Left cardiac atrium (tissue), 4 donors: ENCODE measurements at regions not wholly inside any gene's neighbourhood (a gene's known extent, or its start where the extent isn't known, plus 50 kb on each side); places are given as distances from the start of the nearest gene placed in this dataset.
"Not testable (repeated sequence)": the region's sequence is repeated elsewhere in the genome, so short reads cannot be mapped to it uniquely, and the experiment has no call there.

Experiments
- ATAC-seq, 2 donors: fragments of 200-7000 bp; cut with Tn5 transposase; one replicate each; pipeline ENCODE4 v1.9.1; 2020; ENCODE audit warnings: mild to moderate bottlenecking in 2 of 2, moderate library complexity in 2 of 2
- DNase-seq: peaks from one replicate; pipeline ENCODE4 v3.0.0-alpha.2; 2020
- intact Hi-C, 2 donors: fragments of 100-400 bp; cut with DNase I; formaldehyde crosslinking; loops; one replicate each; pipeline versions ENCODE4 v1.14.1 to v1.15.1; 2022 to 2023
- donor health status: DM: no; HTN: yes; CAD: no.
- donor health status: DM: no; HTN: yes; CAD: no; lungs with severe emphysema.
- donor health status: DM: yes; HTN: yes; CAD: no.
- donor health status: Dilated cardiomyopathy.

- intact Hi-C loops: no loop called here
- ATAC-seq (no peak), DNase-seq (no peak)
These were observed 53.5 kb upstream of the EPB41L4A start for GRCh38 chr5:112472614-112473013.

- DNase-seq (no peak), ATAC-seq (no peak)
- intact Hi-C loops: no loop called here
These were observed 54.9 kb upstream of the EPB41L4A start for GRCh38 chr5:112473989-112474388.

GRCh38 chr5:112475747-112476365, 56.8 kb upstream of the EPB41L4A start:
- ATAC-seq: peak in 1 of 2 donors; percentile 73
- no peak for DNase-seq
- intact Hi-C loops: no loop called here

GRCh38 chr5:112479418-112479817, 60.3 kb upstream of the EPB41L4A start:
- ATAC-seq (peak in 1 of 2 donors; percentile 29), DNase-seq (no peak)
- intact Hi-C loops: no loop called here

- DNase-seq (no peak), ATAC-seq (no peak)
- intact Hi-C loops: no loop called here
These were observed 61.4 kb upstream of the EPB41L4A start for GRCh38 chr5:112480501-112480900.

GRCh38 chr5:112483704-112484103, 64.6 kb upstream of the EPB41L4A start:
- ATAC-seq: peak in 1 of 2 donors; percentile 63
- intact Hi-C loops: no loop called here
- no peak for DNase-seq

- intact Hi-C loops: no loop called here
- ATAC-seq: peak; percentile 19 to 78
- DNase-seq: peak; percentile 44
These were observed 66.9 kb upstream of the EPB41L4A start for GRCh38 chr5:112485934-112486355.

GRCh38 chr5:112491257-112491656, 72.2 kb upstream of the EPB41L4A start:
- DNase-seq (no peak), ATAC-seq (no peak)
- intact Hi-C loops: no loop called here

- ATAC-seq (peak; percentile 90 to 95), DNase-seq (peak; percentile 79)
- intact Hi-C loops: no loop called here
These were observed 73.2 kb upstream of the EPB41L4A start for GRCh38 chr5:112492291-112492690.

GRCh38 chr5:112503749-112504501, 84.8 kb upstream of the EPB41L4A start:
- DNase-seq, intact Hi-C loops, ATAC-seq: not testable (repeated sequence)

- DNase-seq, ATAC-seq, intact Hi-C loops: not testable (repeated sequence)
These were observed 90.0 kb upstream of the EPB41L4A start for GRCh38 chr5:112509097-112509496.

GRCh38 chr5:112511920-112512319, 92.8 kb upstream of the EPB41L4A start:
- intact Hi-C loops: no loop called here
- ATAC-seq (no peak), DNase-seq (no peak)

GRCh38 chr5:112512901-112513300, 93.8 kb upstream of the EPB41L4A start:
- ATAC-seq (no peak), DNase-seq (no peak)
- intact Hi-C loops: no loop called here

GRCh38 chr5:112514111-112514510, 95.0 kb upstream of the EPB41L4A start:
- ATAC-seq: no peak
- DNase-seq: no peak
- intact Hi-C loops: no loop called here

GRCh38 chr5:112520474-112520873, 101.4 kb upstream of the EPB41L4A start:
- intact Hi-C loops: loop anchor here in 1 of 2 donors (10.0 kb wide), 1 partner anchor 346 kb away; no protein-coding TSS in a partner anchor
- ATAC-seq, DNase-seq: not testable (repeated sequence)

GRCh38 chr5:112522891-112523673, 104.0 kb upstream of the EPB41L4A start:
- peak in 1 of 2 donors; percentile 63 for ATAC-seq
- intact Hi-C loops: loop anchor here in 1 of 2 donors (10.0 kb wide), 1 partner anchor 348 kb away; no protein-coding TSS in a partner anchor
- not testable (repeated sequence) for DNase-seq

- ATAC-seq, DNase-seq: not testable (repeated sequence)
- intact Hi-C loops: loop anchor here in 1 of 2 donors (10.0 kb wide), 1 partner anchor 349 kb away; no protein-coding TSS in a partner anchor
These were observed 104.7 kb upstream of the EPB41L4A start for GRCh38 chr5:112523674-112524263.

- no peak for ATAC-seq
- intact Hi-C loops: loop anchor here in 1 of 2 donors (10.0 kb wide), 1 partner anchor 350 kb away; no protein-coding TSS in a partner anchor
- no peak for DNase-seq
These were observed 106.1 kb upstream of the EPB41L4A start for GRCh38 chr5:112525217-112525616.

GRCh38 chr5:112528928-112529327, 109.9 kb upstream of the EPB41L4A start:
- ATAC-seq (peak in 1 of 2 donors; percentile 59), DNase-seq (no peak)
- intact Hi-C loops: loop anchor here in 1 of 2 donors (10.0 kb wide), 1 partner anchor 354 kb away; no protein-coding TSS in a partner anchor
